ENCODE measurements at regions not wholly inside any gene's neighbourhood (a gene's known extent, or its start where the extent isn't known, plus 50 kb on each side); places are given as distances from the start of the nearest gene placed in this dataset.
A peak's percentile ranks its signal among the peaks of the same experiment; 100 is the strongest.

GRCh38 chr22:49432897-49433443, 394.7 kb downstream of the BRD1 start:
- Mint-ChIP-seq H3K9me3 (peaks cover 5% of the 10 kb centered on the region), H3K4me1 (no peaks in the 10 kb centered on the region), H3K36me3 (ENCODE audit: low read depth) (no peaks in the 10 kb centered on the region), H3K27me3 (ENCODE audit: low read depth) (peaks cover 74% of the 10 kb centered on the region), H3K27ac (no peak overlapping the region), H3K4me3 (no peak overlapping the region)
- no peak for TF ChIP-seq CTCF (IDR thresholded peaks at IDR 0.05; ENCODE audit: unreplicated experiment in 3 of 3)

GRCh38 chr22:49432211-49432896, 395.3 kb downstream of the BRD1 start:
- Mint-ChIP-seq H3K27me3 (ENCODE audit: low read depth) (peaks cover 74% of the 10 kb centered on the region), H3K4me1 (no peaks in the 10 kb centered on the region), H3K27ac (no peak overlapping the region), H3K4me3 (no peak overlapping the region), H3K36me3 (ENCODE audit: low read depth) (no peaks in the 10 kb centered on the region), H3K9me3 (peaks cover 5% of the 10 kb centered on the region)
- no peak for TF ChIP-seq CTCF (IDR thresholded peaks at IDR 0.05; ENCODE audit: unreplicated experiment in 3 of 3)

GRCh38 chr22:49431551-49431950, 396.1 kb downstream of the BRD1 start:
- Mint-ChIP-seq H3K27me3 (ENCODE audit: low read depth) (peaks cover 68% of the 10 kb centered on the region), H3K4me3 (no peak overlapping the region), H3K9me3 (peaks cover 5% of the 10 kb centered on the region), H3K4me1 (no peaks in the 10 kb centered on the region), H3K36me3 (ENCODE audit: low read depth) (no peaks in the 10 kb centered on the region), H3K27ac (no peak overlapping the region)
- no peak for TF ChIP-seq CTCF (IDR thresholded peaks at IDR 0.05; ENCODE audit: unreplicated experiment in 3 of 3)

- peaks cover 2% of the 10 kb centered on the region for H3K9me3 Mint-ChIP-seq
- peak in 1 of 3 experiments; percentile 11 for TF ChIP-seq CTCF (IDR thresholded peaks at IDR 0.05; ENCODE audit: unreplicated experiment in 3 of 3)
- no peak overlapping the region for H3K4me3 Mint-ChIP-seq
- H3K27ac Mint-ChIP-seq, result no peak overlapping the region
- H3K4me1 Mint-ChIP-seq, result peaks cover 7% of the 10 kb centered on the region
- H3K36me3 Mint-ChIP-seq (ENCODE audit: low read depth), result no peaks in the 10 kb centered on the region
- H3K27me3 Mint-ChIP-seq (ENCODE audit: low read depth), result peaks cover 77% of the 10 kb centered on the region
Observed at GRCh38 chr22:49429066-49429465, 398.6 kb downstream of the BRD1 start.

GRCh38 chr22:49427941-49428340, 399.7 kb downstream of the BRD1 start:
- Mint-ChIP-seq H3K36me3 (ENCODE audit: low read depth) (no peaks in the 10 kb centered on the region), H3K27ac (no peak overlapping the region), H3K9me3 (no peaks in the 10 kb centered on the region), H3K4me3 (no peak overlapping the region), H3K27me3 (ENCODE audit: low read depth) (peaks cover 82% of the 10 kb centered on the region), H3K4me1 (peaks cover 11% of the 10 kb centered on the region)
- TF ChIP-seq CTCF (IDR thresholded peaks at IDR 0.05; ENCODE audit: unreplicated experiment in 3 of 3), result no peak

- peaks cover 79% of the 10 kb centered on the region for H3K27me3 Mint-ChIP-seq (ENCODE audit: low read depth)
- peaks cover 11% of the 10 kb centered on the region for H3K4me1 Mint-ChIP-seq
- TF ChIP-seq CTCF (IDR thresholded peaks at IDR 0.05; ENCODE audit: unreplicated experiment in 3 of 3), result no peak
- no peaks in the 10 kb centered on the region for H3K36me3 Mint-ChIP-seq (ENCODE audit: low read depth)
- no peak overlapping the region for H3K27ac Mint-ChIP-seq
- H3K4me3 Mint-ChIP-seq, result no peak overlapping the region
- H3K9me3 Mint-ChIP-seq, result no peaks in the 10 kb centered on the region
Observed at GRCh38 chr22:49427341-49427740, 400.3 kb downstream of the BRD1 start.

All from nephron (organoid).